Lung microvascular endothelial cell (primary cell): ENCODE measurements at regions not wholly inside any gene's neighbourhood (a gene's known extent, or its start where the extent isn't known, plus 50 kb on each side); places are given as distances from the start of the nearest gene placed in this dataset.
"Not testable (repeated sequence)": the region's sequence is repeated elsewhere in the genome, so short reads cannot be mapped to it uniquely, and the experiment has no call there.

Source experiments
- DNase-seq, 2 donors: peaks; one replicate each; pipeline versions ENCODE4 v3.0.0 to v3.0.0-alpha.2; 2010; ENCODE audit warnings: low read depth in 2 of 2

DNA sequence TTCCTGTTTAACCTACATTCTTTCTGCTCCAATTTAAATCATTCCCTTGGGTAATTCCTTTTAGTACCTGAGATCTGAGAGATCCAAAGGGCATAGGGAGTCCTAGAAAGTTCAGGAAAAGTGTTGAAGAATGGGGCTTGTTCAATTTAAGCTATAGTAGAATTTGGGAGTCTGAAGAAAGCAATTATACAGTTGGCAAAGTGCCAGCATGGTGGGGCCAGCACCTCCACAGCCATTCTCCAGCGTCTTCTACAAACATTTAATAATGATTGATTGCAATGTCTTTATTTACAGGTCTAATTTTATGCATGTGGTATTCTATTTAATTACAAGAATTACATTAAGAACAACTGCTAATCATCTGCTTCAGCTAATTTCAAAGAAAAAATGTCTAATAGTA lies 957.7 kb upstream of the GYPC start:
- DNase-seq = no peak

DNA sequence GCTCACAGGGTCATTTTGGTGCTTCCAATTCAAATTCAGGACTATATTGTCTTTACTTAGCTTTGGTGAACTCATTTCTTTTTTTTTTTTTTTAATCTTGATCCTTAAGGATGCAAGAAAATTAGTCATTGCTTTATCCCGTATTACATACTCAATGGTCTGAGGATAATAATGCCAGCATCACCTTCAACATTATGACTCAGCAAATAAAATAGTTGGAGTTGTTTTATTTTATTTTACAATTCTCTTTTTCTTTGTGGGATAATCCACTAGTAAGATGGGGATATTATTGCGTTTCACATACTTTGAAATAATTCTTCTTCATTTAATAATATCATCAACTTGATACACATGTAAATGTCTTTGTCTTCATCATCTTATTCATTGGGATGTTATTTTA lies 954.9 kb upstream of the GYPC start:
- DNase-seq = no peak

GRCh38 chr2:125707611-125708010 lies 948.3 kb upstream of the GYPC start:
- no peak for DNase-seq

- no peak for DNase-seq
Measured at GRCh38 chr2:125710561-125710960, 945.4 kb upstream of the GYPC start.

DNA sequence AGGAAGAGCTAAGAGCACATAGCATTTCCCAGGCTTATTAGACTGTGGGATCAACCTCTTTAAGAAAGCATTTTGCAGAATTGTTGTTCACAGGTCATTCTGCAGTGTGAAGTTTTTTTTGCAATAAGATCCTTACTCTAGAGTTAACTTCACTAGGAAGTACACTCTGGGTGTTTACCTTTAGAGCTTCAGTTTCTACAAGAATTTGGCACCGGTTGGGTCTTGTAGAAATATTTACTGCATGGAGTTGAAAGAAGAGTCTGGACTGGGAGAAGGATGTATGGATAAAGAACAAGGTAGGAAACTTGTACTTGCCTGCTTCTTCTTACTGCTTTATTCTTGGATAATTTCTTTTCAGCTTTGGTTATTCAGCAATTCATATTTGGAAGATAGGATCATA lies 944.9 kb upstream of the GYPC start:
- no peak for DNase-seq

- no peak for DNase-seq
Measured at GRCh38 chr2:125713533-125713932, 942.4 kb upstream of the GYPC start.

- DNase-seq = peak in 1 of 2 donors; percentile 0
Measured at GRCh38 chr2:125721072-125721721, 934.8 kb upstream of the GYPC start.

- no peak for DNase-seq
Measured at GRCh38 chr2:125730921-125731320, 925.0 kb upstream of the GYPC start.

- DNase-seq = no peak
Measured at GRCh38 chr2:125736306-125736705, 919.7 kb upstream of the GYPC start.

GRCh38 chr2:125745514-125745913 lies 910.4 kb upstream of the GYPC start:
- DNase-seq = peak; percentile 2 to 10

GRCh38 chr2:125746321-125747164 lies 909.4 kb upstream of the GYPC start:
- DNase-seq = no peak

DNA sequence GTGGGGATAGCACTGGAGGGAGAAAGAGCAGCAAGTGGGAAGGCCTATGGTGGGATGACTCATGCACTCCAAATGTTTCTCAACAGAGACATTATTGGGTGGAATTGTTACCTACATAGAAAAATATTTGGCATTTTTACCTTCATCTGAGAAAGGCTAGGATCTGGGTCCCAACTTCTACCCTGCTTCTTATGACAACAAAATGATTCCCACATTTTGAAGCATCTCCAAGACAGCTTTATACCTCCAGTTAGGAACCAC lies 908.9 kb upstream of the GYPC start:
- DNase-seq = no peak

- DNase-seq = no peak
Measured at GRCh38 chr2:125756431-125756830, 899.5 kb upstream of the GYPC start.

DNA sequence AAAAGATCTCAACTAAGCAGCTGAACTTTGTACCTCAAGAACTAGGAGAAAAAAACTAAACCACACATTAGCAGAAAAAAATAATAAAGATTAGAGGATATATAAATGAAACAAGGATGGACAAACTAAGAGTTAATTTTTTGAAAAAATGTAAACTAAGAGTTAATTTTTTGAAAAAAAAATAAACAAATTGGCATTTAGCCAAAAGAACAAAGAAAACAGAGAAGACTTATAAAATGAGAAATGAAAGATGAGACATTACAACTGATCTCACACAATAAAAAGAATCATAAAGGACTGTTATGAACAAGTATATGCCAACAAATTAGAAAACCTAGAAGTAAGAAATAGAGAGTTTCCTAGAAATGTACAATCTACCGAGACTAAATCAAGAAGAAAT lies 859.2 kb upstream of the GYPC start:
- no peak for DNase-seq

- DNase-seq = no peak
Measured at GRCh38 chr2:125797192-125797591, 858.8 kb upstream of the GYPC start.

DNA sequence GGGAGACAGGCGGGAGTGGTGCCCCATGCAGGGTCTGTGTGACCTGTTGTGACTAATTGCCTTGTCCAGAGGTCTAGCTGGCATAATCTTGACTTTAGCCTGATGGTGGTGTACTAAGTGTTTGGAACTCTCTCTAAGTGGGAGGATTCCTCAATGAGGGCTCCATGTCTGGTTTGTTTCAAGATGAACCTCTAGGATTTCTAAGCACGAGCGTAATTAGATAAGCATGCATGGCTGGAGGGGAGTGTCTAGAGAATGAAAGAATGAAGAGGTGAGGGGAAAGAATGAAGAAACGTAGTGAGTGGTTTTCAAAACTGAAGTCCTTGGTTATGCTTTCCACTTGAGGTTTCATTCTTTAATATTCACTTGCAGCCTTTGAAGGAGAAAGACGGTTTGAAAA lies 833.2 kb upstream of the GYPC start:
- DNase-seq = no peak

DNA sequence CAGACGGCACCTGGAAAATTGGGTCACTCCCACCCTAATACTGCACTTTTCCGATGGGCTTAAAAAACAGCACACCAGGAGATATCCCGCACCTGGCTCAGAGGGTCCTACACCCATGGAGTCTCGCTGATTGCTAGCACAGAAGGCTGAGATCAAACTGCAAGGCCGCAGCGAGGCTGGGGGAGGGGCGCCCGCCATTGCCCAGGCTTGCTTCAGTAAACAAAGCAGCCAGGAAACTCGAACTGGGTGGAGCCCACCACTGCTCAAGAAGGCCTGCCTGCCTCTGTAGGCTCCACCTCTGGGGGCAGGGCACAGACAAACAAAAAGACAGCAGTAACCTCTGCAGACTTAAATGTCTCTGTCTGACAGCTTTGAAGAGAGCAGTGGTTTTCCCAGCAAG lies 830.2 kb upstream of the GYPC start:
- not testable (repeated sequence) for DNase-seq

- DNase-seq = no peak
Measured at GRCh38 chr2:125837128-125837527, 818.8 kb upstream of the GYPC start.

DNA sequence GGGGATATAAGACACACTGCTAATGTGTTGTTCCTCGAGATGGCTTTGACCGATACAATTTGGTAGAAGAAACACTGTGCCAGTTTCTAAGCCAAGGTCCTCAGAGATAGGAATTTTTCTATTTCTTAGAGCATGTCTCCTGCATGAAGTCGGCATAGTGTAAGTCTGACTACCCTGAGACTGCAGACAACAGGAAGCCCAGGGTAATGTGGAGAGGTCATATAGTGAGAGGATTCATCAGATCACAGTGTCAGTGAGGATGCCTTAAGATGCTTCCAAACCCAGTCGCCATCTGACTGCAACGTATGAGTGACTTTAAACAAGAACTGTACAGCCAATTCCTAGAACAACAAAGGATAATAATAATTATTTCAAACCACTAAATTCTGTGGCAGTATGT lies 818.3 kb upstream of the GYPC start:
- no peak for DNase-seq

DNA sequence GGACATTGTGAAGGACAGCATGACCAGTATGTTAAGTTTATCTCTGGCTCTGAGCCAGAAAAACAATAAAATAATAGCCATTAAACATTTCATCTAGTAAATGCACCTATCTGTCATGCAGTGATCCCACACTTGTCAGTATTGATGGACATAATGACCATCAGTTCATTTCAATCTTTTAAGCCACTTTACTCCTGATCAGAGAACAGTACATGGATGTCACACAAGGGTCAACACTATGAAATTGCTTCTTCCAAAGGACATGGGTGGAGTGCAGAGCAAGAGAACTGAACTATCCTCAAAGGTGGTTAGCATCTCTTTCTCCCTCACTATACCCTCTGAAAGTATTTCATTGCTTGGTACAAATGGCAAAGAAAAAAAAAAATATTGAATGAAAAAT lies 816.0 kb upstream of the GYPC start:
- DNase-seq = no peak

DNA sequence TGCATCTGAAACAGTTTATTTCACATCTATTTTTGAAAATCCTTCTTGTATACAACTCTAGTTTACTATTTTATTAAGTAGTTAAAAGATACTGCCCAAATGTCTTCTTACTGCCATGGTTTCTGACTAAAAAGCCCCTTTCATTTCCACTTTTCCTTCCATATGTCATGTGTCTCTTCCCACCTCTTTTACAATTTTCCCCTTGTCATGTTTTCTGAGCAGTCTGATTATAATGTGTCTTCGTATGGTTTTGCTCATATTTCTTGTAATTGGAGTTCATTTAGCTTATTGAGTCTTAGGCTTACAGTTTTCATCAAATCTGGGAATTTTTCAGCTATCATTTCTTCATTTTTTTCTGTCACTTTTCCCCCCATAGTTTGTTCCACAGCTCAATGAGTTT lies 813.9 kb upstream of the GYPC start:
- DNase-seq = no peak

GRCh38 chr2:125850541-125850940 lies 805.4 kb upstream of the GYPC start:
- DNase-seq = no peak

DNA sequence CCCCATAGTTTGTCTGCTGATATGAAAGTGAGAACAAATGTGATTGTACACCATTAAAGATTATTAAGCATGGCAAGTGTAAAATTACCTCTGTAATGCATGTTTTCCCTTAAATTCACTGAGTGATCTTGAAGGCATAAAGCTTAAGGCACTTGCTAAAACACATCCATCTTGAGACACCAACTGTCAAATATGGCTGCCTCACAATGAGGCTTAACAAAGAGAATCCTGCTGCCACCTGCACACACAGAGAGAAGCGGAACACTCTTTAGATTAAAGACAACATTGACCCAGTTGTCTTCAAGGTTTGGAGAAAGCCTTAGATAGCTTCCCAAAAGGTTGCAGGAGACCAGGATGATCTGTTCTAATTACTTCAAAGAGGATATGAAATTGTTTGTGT lies 803.6 kb upstream of the GYPC start:
- no peak for DNase-seq

GRCh38 chr2:125853626-125854025 lies 802.3 kb upstream of the GYPC start:
- DNase-seq = no peak
